Loucy (cell line): ENCODE measurements at regions not wholly inside any gene's neighbourhood (a gene's known extent, or its start where the extent isn't known, plus 50 kb on each side); places are given as distances from the start of the nearest gene placed in this dataset.

Experiments used
- H2AFZ ChIP-seq: fragments of 200-600 bp; sonication (generic); 2 replicates; pipeline ENCODE4 v1.6.0; 2016; ENCODE audit warnings: antibody characterized with exemption, mild to moderate bottlenecking, low read length, moderate library complexity
- H3F3A ChIP-seq: fragments of 200-600 bp; 2 replicates; pipeline ENCODE4 v1.6.0; 2016; ENCODE audit warnings: antibody characterized with exemption, low read depth, mild to moderate bottlenecking
- H3K27me3 ChIP-seq: fragments of 200-600 bp; sonication (generic); 2 replicates; pipeline ENCODE4 v1.6.1; 2014; ENCODE audit warnings: low read length, mild to moderate bottlenecking; ENCODE audit not compliant: insufficient read depth, poor library complexity, severe bottlenecking
- H3K36me3 ChIP-seq: fragments of 200-600 bp; sonication (generic); 2 replicates; pipeline ENCODE4 v1.6.1; 2016; ENCODE audit warnings: low read length; ENCODE audit not compliant: insufficient read depth
- H3K4me1 ChIP-seq: fragments of 200-600 bp; sonication (generic); 2 replicates; pipeline ENCODE4 v1.5.1; 2014; ENCODE audit warnings: low read length, mild to moderate bottlenecking; ENCODE audit not compliant: insufficient read depth, poor library complexity, severe bottlenecking
- H3K4me2 ChIP-seq: fragments of 200-600 bp; sonication (generic); 2 replicates; pipeline ENCODE4 v1.6.0; 2014; ENCODE audit warnings: antibody characterized with exemption, low read length, low read depth, mild to moderate bottlenecking; ENCODE audit not compliant: poor library complexity, severe bottlenecking
- H3K4me3 ChIP-seq: fragments of 200-600 bp; sonication (generic); 2 replicates; pipeline ENCODE4 v1.5.1; 2014; ENCODE audit warnings: low read length, mild to moderate bottlenecking, mixed read lengths; ENCODE audit not compliant: poor library complexity, severe bottlenecking
- H3K79me2 ChIP-seq: fragments of 200-600 bp; sonication (generic); 2 replicates; pipeline ENCODE4 v1.6.1; 2014; ENCODE audit warnings: low read length; ENCODE audit not compliant: insufficient read depth
- H3K9ac ChIP-seq: fragments of 200-600 bp; sonication (generic); 2 replicates; pipeline ENCODE4 v1.6.0; 2014; ENCODE audit warnings: mild to moderate bottlenecking, low read depth, low read length, moderate library complexity; ENCODE audit not compliant: poor library complexity, severe bottlenecking
- H3K9me2 ChIP-seq: fragments of 200-600 bp; sonication (generic); replicated peaks from 2 replicates; pipeline ENCODE4 v1.6.1; 2016; ENCODE audit warnings: low read depth, low read length, mixed read lengths
- H3K9me3 ChIP-seq: fragments of 200-600 bp; sonication (generic); 2 replicates; pipeline ENCODE4 v1.6.1; 2014; ENCODE audit warnings: mild to moderate bottlenecking, antibody characterized with exemption, low read length, low read depth; ENCODE audit not compliant: insufficient read depth
- H4K20me1 ChIP-seq: fragments of 200-600 bp; sonication (generic); 2 replicates; pipeline ENCODE4 v1.6.0; 2014; ENCODE audit warnings: antibody characterized with exemption, low read length, mild to moderate bottlenecking; ENCODE audit not compliant: insufficient read depth, poor library complexity, severe bottlenecking
- CTCF ChIP-seq: fragments of 200-600 bp; sonication (generic); conservative IDR thresholded peaks from 2 replicates; pipeline ENCODE4 v1.5.1; 2014; ENCODE audit warnings: mild to moderate bottlenecking, antibody characterized with exemption, low read length
- EZH2phosphoT487 ChIP-seq: fragments of 200-600 bp; IDR thresholded peaks from 2 replicates; pipeline ENCODE4 v1.6.1; 2018; ENCODE audit warnings: antibody characterized with exemption, mild to moderate bottlenecking, moderate library complexity, borderline replicate concordance

GRCh38 chr4:126273746-126274145, 959.0 kb downstream of the FAT4 start:
- Histone ChIP-seq H3K9me3 (no peaks in the 10 kb centered on the region), H3K27me3 (no peaks in the 10 kb centered on the region), H3F3A (no peaks in the 10 kb centered on the region), H3K4me1 (no peaks in the 10 kb centered on the region), H3K79me2 (no peaks in the 10 kb centered on the region), H3K4me3 (no peak overlapping the region), H3K9me2 (no peaks in the 10 kb centered on the region), H3K36me3 (no peaks in the 10 kb centered on the region), H2AFZ (no peak overlapping the region), H4K20me1 (no peaks in the 10 kb centered on the region), H3K4me2 (no peak overlapping the region), H3K9ac (no peak overlapping the region)
- no peak for TF ChIP-seq EZH2phosphoT487
- TF ChIP-seq CTCF, result no peak

GRCh38 chr4:126291886-126292285, 977.1 kb downstream of the FAT4 start:
- H3K9me3 ChIP-seq, result no peaks in the 10 kb centered on the region
- no peaks in the 10 kb centered on the region for H3K79me2 ChIP-seq
- H3K36me3 ChIP-seq, result no peaks in the 10 kb centered on the region
- no peaks in the 10 kb centered on the region for H3F3A ChIP-seq
- H3K27me3 ChIP-seq, result no peaks in the 10 kb centered on the region
- no peaks in the 10 kb centered on the region for H3K4me1 ChIP-seq
- H3K9me2 ChIP-seq, result no peaks in the 10 kb centered on the region
- H3K4me2 ChIP-seq, result no peak overlapping the region
- H3K9ac ChIP-seq, result no peak overlapping the region
- no peak overlapping the region for H3K4me3 ChIP-seq
- TF ChIP-seq EZH2phosphoT487 (no peak), CTCF (no peak)
- H2AFZ ChIP-seq, result no peak overlapping the region
- no peaks in the 10 kb centered on the region for H4K20me1 ChIP-seq

GRCh38 chr4:126298271-126298670, 983.5 kb downstream of the FAT4 start:
- no peaks in the 10 kb centered on the region for H3K9me2 ChIP-seq
- H3K9ac ChIP-seq, result no peak overlapping the region
- H3K4me3 ChIP-seq, result no peak overlapping the region
- H3K4me2 ChIP-seq, result no peak overlapping the region
- no peaks in the 10 kb centered on the region for H3F3A ChIP-seq
- no peaks in the 10 kb centered on the region for H3K4me1 ChIP-seq
- H3K9me3 ChIP-seq, result no peaks in the 10 kb centered on the region
- H2AFZ ChIP-seq, result no peak overlapping the region
- H3K27me3 ChIP-seq, result no peaks in the 10 kb centered on the region
- no peaks in the 10 kb centered on the region for H3K79me2 ChIP-seq
- TF ChIP-seq CTCF, result no peak
- no peak for TF ChIP-seq EZH2phosphoT487
- no peaks in the 10 kb centered on the region for H4K20me1 ChIP-seq
- no peaks in the 10 kb centered on the region for H3K36me3 ChIP-seq
